Stomach (tissue), 4 donors: ENCODE measurements at regions not wholly inside any gene's neighbourhood (a gene's known extent, or its start where the extent isn't known, plus 50 kb on each side); places are given as distances from the start of the nearest gene placed in this dataset.

ENCODE experiments used
- CTCF ChIP-seq, 7 experiments: fragments of 450-650 bp in 4 of 7; fragments of 200-600 bp in 3 of 7; sonication (generic) in 3 of 7; IDR thresholded peaks; one replicate each; pipeline ENCODE4 v1.5.1; 2016 to 2019; ENCODE audit warnings: antibody characterized with exemption in 7 of 7, control low read depth in 2 of 7, mild to moderate bottlenecking in 1 of 7
- POLR2A ChIP-seq, 4 donors: fragments of 450-650 bp; IDR thresholded peaks; one replicate each; pipeline ENCODE4 v1.6.1; 2016; ENCODE audit warnings: antibody characterized with exemption in 4 of 4, control low read depth in 2 of 4, mild to moderate bottlenecking in 1 of 4, moderate library complexity in 1 of 4
- POLR2AphosphoS5 ChIP-seq, 3 donors: sonication (generic); formaldehyde crosslinking; IDR thresholded peaks; one replicate each; pipeline ENCODE4 v1.6.1; 2016; ENCODE audit warnings: antibody characterized with exemption in 3 of 3

GRCh38 chr14:86896701-86897100 lies 1096.3 kb downstream of the GALC start:
- TF ChIP-seq CTCF (IDR thresholded peaks at IDR 0.05) (no peak), POLR2A (IDR thresholded peaks at IDR 0.05) (no peak), POLR2AphosphoS5 (IDR thresholded peaks at IDR 0.05) (peak in 1 of 3 donors; percentile 2)
